GM12878 (cell line): ENCODE measurements at regions not wholly inside any gene's neighbourhood (a gene's known extent, or its start where the extent isn't known, plus 50 kb on each side); places are given as distances from the start of the nearest gene placed in this dataset.

ENCODE experiments used
- ATAC-seq: fragments of 200-7000 bp; cut with Tn5 transposase; 3 replicates; pipeline ENCODE4 v1.9.1; 2020; ENCODE audit warnings: mild to moderate bottlenecking, moderate library complexity
- BruUV-seq: library from RNA; stranded (reverse); fragments of 400-500 nt; replicated peaks from 2 replicates; lab custom pipeline; 2021; lab: Mats Ljungman, UMichigan
- CTCF ChIA-PET: fragments of 300-600 bp; sonication (Branson Sonifier 250); formaldehyde crosslinking; extraction: SDS; loops from one replicate; lab custom pipeline; 2021; ENCODE audit warnings: inconsistent platforms; lab: Yijun Ruan, JAX
- POLR2A ChIA-PET: fragments of 350-600 bp; formaldehyde crosslinking; extraction: SDS; loops from one replicate; lab custom pipeline; 2021; ENCODE audit warnings: inconsistent platforms; lab: Charles Lee
- RAD21 ChIA-PET: fragments of 300-600 bp; sonication (Branson Sonifier 250); formaldehyde crosslinking; loops from one replicate; lab custom pipeline; 2023; ENCODE audit warnings: antibody characterized with exemption; ENCODE audit not compliant: unreplicated experiment; lab: Charles Lee
- SMC1A ChIA-PET: fragments of 300-600 bp; sonication (Branson Sonifier 250); formaldehyde crosslinking; loops from one replicate; lab custom pipeline; 2023; ENCODE audit not compliant: unreplicated experiment, uncharacterized antibody; lab: Charles Lee
- DNase-seq: peaks from one replicate; pipeline ENCODE4 v3.0.0-alpha.2; 2011; ENCODE audit warnings: low read depth, low spot score
- FAIRE-seq: peaks from 3 replicates; lab custom pipeline; 2011; peaks lifted over from hg19 to GRCh38; lab: Jason Lieb, UNC
- H2AFZ ChIP-seq: 2 replicates; pipeline ENCODE4 v1.6.0; 2011; ENCODE audit warnings: low read depth, low read length, control low read depth; ENCODE audit not compliant: control insufficient read depth
- H3K27ac ChIP-seq: 2 replicates; pipeline ENCODE4 v1.5.1; 2011; ENCODE audit warnings: control low read depth; ENCODE audit not compliant: control insufficient read depth, insufficient read depth
- H3K27me3 ChIP-seq, 2 experiments: replicated peaks in 1 of 2; 2 replicates each; pipeline versions ENCODE4 v1.6.0 to v1.6.1; 2011; ENCODE audit warnings: low read length in 1 of 2; ENCODE audit not compliant: control insufficient read depth in 2 of 2, insufficient read depth in 2 of 2
- H3K36me3 ChIP-seq, 2 experiments: 2 replicates each; pipeline ENCODE4 v1.5.1; 2011; ENCODE audit warnings: low read length in 1 of 2; ENCODE audit not compliant: control insufficient read depth in 2 of 2, insufficient read depth in 2 of 2
- H3K4me1 ChIP-seq: 2 replicates; pipeline ENCODE4 v1.6.1; 2011; ENCODE audit warnings: mild to moderate bottlenecking, low read length, moderate library complexity, mixed read lengths; ENCODE audit not compliant: control insufficient read depth, insufficient read depth
- H3K4me2 ChIP-seq: 2 replicates; pipeline ENCODE4 v1.6.0; 2011; ENCODE audit warnings: control low read depth; ENCODE audit not compliant: control insufficient read depth, insufficient read depth
- H3K4me3 ChIP-seq: fragments of 200-600 bp; sonication (generic); 2 replicates; pipeline ENCODE4 v1.5.1; 2016
- H3K79me2 ChIP-seq: 2 replicates; pipeline ENCODE4 v1.6.0; 2011; ENCODE audit warnings: low read length; ENCODE audit not compliant: control insufficient read depth, insufficient read depth
- H3K9ac ChIP-seq: 2 replicates; pipeline ENCODE4 v1.8.0; 2011; ENCODE audit warnings: low read length, control low read depth, mixed read lengths; ENCODE audit not compliant: control insufficient read depth, insufficient read depth
- H3K9me3 ChIP-seq: replicated peaks from 3 replicates; pipeline ENCODE4 v1.5.1; 2011; ENCODE audit warnings: mild to moderate bottlenecking, low read length; ENCODE audit not compliant: control insufficient read depth, insufficient read depth
- H4K20me1 ChIP-seq: 2 replicates; pipeline ENCODE4 v1.6.0; 2011; ENCODE audit not compliant: control insufficient read depth, insufficient read depth
- BCL3 ChIP-seq: IDR thresholded peaks from 2 replicates; pipeline ENCODE4 v1.6.1; 2011; ENCODE audit warnings: borderline replicate concordance, low read depth, mild to moderate bottlenecking, moderate library complexity, low read length; ENCODE audit not compliant: insufficient read depth, poor library complexity, severe bottlenecking
- BRCA1 ChIP-seq: IDR thresholded peaks from 2 replicates; pipeline ENCODE4 v1.6.1; 2011; ENCODE audit warnings: low read depth, low read length, improper control_type of control experiment
- E2F8 ChIP-seq: fragments of 450-650 bp; IDR thresholded peaks from 2 replicates; pipeline ENCODE4 v1.6.1; 2018; ENCODE audit warnings: mild to moderate bottlenecking, low read depth, moderate library complexity; ENCODE audit not compliant: partially characterized antibody
- NFIC ChIP-seq: IDR thresholded peaks from 2 replicates; pipeline ENCODE4 v1.6.1; 2012; ENCODE audit warnings: low read depth, mild to moderate bottlenecking, inconsistent platforms, low read length, moderate library complexity
- POLR2AphosphoS2 ChIP-seq: IDR thresholded peaks from 2 replicates; pipeline ENCODE4 v1.6.1; 2011; ENCODE audit warnings: low read depth, mild to moderate bottlenecking, low read length, improper control_type of control experiment, moderate library complexity
- RELA ChIP-seq: fragments of 450-650 bp; IDR thresholded peaks from 2 replicates; pipeline ENCODE4 v1.8.0; 2014; ENCODE audit warnings: borderline replicate concordance; ENCODE audit not compliant: partially characterized antibody
- RELB ChIP-seq: fragments of 450-650 bp; IDR thresholded peaks from 2 replicates; pipeline ENCODE4 v1.6.1; 2017; ENCODE audit warnings: low read depth, mild to moderate bottlenecking, moderate library complexity
- YY1 ChIP-seq: IDR thresholded peaks from 2 replicates; pipeline ENCODE4 v1.6.1; 2011; ENCODE audit warnings: low read depth, mild to moderate bottlenecking, low read length
- ZBTB11 ChIP-seq: fragments of 450-650 bp; formaldehyde crosslinking; IDR thresholded peaks from 2 replicates; pipeline ENCODE4 v1.5.0; 2022; ENCODE audit warnings: mild to moderate bottlenecking, missing genetic modification characterization
- ZNF274 ChIP-seq: IDR thresholded peaks from one replicate; pipeline ENCODE4 v1.8.0; 2011; ENCODE audit not compliant: insufficient read length, insufficient read depth
- ZNF384 ChIP-seq: IDR thresholded peaks from 2 replicates; pipeline ENCODE4 v1.6.1; 2012; ENCODE audit warnings: low read depth, mild to moderate bottlenecking, low read length, improper control_type of control experiment, borderline replicate concordance
- WGBS: methylation state at CpG from one replicate; pipeline ENCODE4 v1.1.6; 2016; ENCODE audit warnings: low lambda C conversion rate; ENCODE audit not compliant: insufficient replicate concordance, insufficient coverage; ENCODE audit errors: missing lambda C conversion rate; 5-methylcytosine and 5-hydroxymethylcytosine counted together
- in situ Hi-C: fragments of 300-500 bp; cut with MboI; formaldehyde crosslinking; loops from 9 replicates; pipeline ENCODE4 v1.14.3; 2018; ENCODE audit warnings: mixed read lengths
- intact Hi-C: fragments of 100-400 bp; cut with micrococcal nuclease; formaldehyde crosslinking; loops from one replicate; pipeline ENCODE4 v1.14.2; 2022; ENCODE audit not compliant: unreplicated experiment

- RAD21 ChIA-PET, result interaction anchor here (0.7 to 3.2 kb wide), 9 partner anchors 10 to 553 kb away, joined by 3 to 13 read pairs (median 6); no protein-coding TSS in a partner anchor
- intact Hi-C loops, result no loop called here
- no peak overlapping the region for H2AFZ ChIP-seq
- no peak overlapping the region for H3K27ac ChIP-seq
- H3K36me3 ChIP-seq, result no peaks in the 10 kb centered on the region
- CTCF ChIA-PET, result interaction anchor here (0.8 to 1.6 kb wide), 3 partner anchors 8 to 86 kb away, joined by 3 to 6 read pairs (median 4); no protein-coding TSS in a partner anchor
- DNase-seq, result peak; percentile 28
- no peaks in the 10 kb centered on the region for H3K9me3 ChIP-seq
- SMC1A ChIA-PET, result interaction anchor here (0.8 to 3.9 kb wide), 17 partner anchors 9 to 306 kb away, joined by 3 to 51 read pairs (median 6); no protein-coding TSS in a partner anchor
- no TSS peak for BruUV-seq
- H3K4me1 ChIP-seq, result no peaks in the 10 kb centered on the region
- ATAC-seq, result peak; percentile 89
- in situ Hi-C loops, result no loop called here
- POLR2A ChIA-PET, result interaction anchor here (0.5 to 1.2 kb wide), 5 partner anchors 19 to 449 kb away, joined by 3 to 5 read pairs (median 3); no protein-coding TSS in a partner anchor
- no peaks in the 10 kb centered on the region for H3K27me3 ChIP-seq
- H4K20me1 ChIP-seq, result no peaks in the 10 kb centered on the region
- H3K9ac ChIP-seq, result no peak overlapping the region
- no peaks in the 10 kb centered on the region for H3K79me2 ChIP-seq
- WGBS, result 82% methylated on average over 2 of the region's 2 CpGs
- FAIRE-seq, result peak; percentile 84
- H3K4me3 ChIP-seq, result no peak overlapping the region
- no peak overlapping the region for H3K4me2 ChIP-seq
- TF ChIP-seq YY1 (no peak), ZNF384 (peak; percentile 87), BRCA1 (no peak), POLR2AphosphoS2 (no peak), RELB (peak; percentile 72; the same call in 1 of the 2 replicates), RELA (no peak), ZBTB11 (CRISPR knock-in tag) (no peak), NFIC (no peak), ZNF274 (no peak), E2F8 (no peak), BCL3 (no peak)
Observed at GRCh38 chr5:143738417-143739401, 73.3 kb upstream of the HMHB1 start.
